HG03108 (cell line): ENCODE measurements at regions not wholly inside any gene's neighbourhood (a gene's known extent, or its start where the extent isn't known, plus 50 kb on each side); places are given as distances from the start of the nearest gene placed in this dataset.
"Not testable (repeated sequence)": the region's sequence is repeated elsewhere in the genome, so short reads cannot be mapped to it uniquely, and the experiment has no call there.

Experiments
- ATAC-seq: cut with Tn5 transposase; IDR thresholded peaks from one replicate; pipeline ENCODE4 v1.9.1; 2021; ENCODE audit warnings: moderate library complexity; ENCODE audit not compliant: unreplicated experiment

GRCh38 chr5:1598950-1599737 is 75.4 kb upstream of the LPCAT1 start:
- not testable (repeated sequence) for ATAC-seq

DNA sequence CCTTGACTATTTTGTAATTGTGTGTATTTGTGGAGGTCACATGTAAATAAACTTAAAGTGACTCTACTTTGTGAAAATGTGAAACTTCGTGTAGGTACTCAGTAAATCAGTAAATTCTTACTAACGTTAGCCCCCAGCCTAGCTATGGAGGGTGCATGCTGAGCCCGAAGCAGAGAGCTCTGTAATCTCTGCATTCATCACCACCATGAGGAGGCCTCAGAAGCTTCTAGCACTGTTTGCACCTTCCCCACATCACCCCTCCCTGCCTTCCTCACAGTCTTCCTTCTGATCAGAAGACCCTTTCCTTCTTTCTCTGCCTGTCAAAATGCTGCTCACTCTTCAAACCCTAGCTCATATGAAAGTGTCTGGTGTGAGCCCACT is 73.3 kb upstream of the LPCAT1 start:
- not testable (repeated sequence) for ATAC-seq

GRCh38 chr5:1596462-1597092 is 72.8 kb upstream of the LPCAT1 start:
- not testable (repeated sequence) for ATAC-seq

DNA sequence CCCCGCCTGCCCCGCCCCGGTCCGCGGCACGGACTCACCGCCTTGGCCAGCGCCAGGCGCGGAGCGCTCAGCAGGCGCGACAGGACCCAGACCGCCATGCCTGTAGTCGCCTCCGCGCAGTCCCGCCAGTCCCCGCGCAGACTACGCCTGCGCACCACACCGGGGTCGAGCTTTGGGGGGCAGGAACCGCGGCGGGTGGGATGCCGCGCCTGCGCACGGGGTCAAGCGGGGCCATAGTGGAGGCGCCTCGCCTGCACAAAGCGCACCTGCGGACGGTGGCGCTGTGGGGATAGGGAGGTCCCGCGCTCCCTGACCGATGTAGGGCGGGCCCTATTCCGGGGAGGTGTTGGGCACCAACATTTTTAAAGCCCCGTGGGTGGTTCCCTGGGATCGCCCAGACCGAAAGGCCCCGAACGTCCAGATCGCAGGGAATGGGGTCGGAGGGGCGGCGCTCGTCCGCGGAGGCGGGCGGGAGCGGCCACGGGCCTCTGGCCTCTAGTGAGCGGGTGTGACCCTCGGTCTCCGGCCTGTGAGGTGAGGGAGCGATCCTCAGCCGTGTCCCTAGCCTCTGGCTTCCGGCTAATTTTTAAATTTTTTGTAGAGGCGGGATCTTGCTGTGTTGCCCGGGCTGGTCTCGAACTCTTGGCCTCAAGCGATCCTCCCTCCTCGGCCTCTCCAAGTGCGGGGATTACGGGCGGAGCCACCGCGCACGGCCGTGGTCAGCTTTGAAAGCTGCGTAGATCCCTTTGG is 70.8 kb upstream of the LPCAT1 start:
- peak; percentile 91 for ATAC-seq

- ATAC-seq = peak; percentile 4
These were observed 70.2 kb upstream of the LPCAT1 start for GRCh38 chr5:1593903-1594356.

DNA sequence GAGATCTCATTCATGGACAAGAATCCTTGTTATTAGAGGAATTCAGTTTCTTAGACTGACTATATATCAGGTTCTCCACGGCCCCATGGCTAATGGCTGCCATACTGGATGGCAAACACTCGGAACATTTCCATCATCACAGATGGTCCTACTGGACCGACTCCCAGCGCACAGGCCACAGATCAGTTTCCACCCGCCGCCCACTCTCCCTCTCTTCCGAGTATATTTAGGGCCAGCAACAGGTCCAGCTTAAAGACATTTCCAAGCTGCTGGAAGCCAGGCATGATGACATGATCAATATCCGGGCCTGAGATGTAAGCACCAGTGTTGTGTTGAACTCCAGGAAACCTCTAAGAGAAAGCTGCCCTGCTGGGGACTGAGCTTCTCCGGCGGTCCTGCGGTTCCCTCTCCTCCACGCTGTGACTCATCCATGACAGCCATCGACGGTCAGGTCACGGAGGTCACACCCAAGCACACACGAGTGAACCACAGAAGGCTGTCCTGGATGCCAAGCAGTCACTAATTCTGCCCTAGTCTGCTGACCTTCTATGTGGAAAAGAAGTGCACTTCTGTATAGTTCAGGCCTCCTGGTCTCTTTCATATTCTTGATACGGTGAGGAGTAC is 64.4 kb upstream of the LPCAT1 start:
- ATAC-seq = not testable (repeated sequence)

- not testable (repeated sequence) for ATAC-seq
These were observed 59.5 kb upstream of the LPCAT1 start for GRCh38 chr5:1583081-1583875.

GRCh38 chr5:1579389-1579788 is 55.6 kb upstream of the LPCAT1 start:
- ATAC-seq = not testable (repeated sequence)

DNA sequence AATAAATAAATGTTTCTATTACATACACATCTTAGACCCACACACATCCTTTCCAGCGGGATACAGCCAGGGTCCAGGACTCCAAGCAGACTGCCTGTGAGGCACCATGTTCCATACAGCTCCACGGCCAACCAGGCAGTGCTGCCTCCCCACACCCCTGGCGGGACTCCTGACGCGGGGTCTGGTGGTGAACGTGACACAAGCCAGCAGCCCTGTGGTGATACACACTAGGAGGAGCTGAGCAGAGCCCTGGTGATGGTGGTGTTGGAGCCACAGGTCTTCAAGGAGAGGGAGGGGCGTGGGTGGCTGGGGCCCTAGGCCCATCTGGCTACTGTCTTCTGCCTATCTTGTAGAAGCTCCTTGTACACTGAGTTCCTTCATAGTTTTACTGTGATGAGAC is 53.1 kb upstream of the LPCAT1 start:
- ATAC-seq = not testable (repeated sequence)

DNA sequence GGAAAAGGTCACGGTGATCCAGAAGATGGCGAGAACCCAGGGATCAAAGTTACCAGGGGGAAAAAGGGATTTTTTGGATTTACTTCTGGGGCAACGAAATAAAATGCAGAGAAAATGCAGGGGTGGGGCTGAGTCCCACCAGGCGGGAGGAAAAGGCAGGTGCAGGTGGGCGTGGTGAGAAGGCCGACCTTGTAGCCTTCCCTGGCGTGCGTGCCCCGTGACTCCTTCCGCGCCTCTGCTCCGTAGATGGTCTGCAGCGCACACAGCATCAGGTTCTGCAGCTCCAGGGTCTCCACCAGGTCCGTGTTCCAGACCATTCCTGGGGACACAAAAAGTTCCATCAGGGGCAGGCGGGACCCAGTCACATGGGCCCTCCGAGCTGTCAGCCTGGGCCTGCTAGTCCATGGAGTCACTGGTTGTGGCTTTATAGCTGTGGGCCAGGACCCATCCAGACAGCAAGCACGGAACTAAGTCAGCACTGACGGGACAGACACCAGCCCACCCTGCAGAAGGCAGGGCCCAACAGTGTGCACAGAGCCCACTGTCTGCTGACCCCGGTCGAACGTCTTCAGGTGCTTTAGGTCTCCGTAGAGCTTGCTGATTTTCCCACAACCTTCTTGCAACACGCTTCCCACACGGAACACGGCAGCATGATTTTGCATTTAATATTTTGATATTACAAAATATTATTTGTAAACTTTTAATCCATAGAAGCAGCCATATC is 52.4 kb upstream of the LPCAT1 start:
- not testable (repeated sequence) for ATAC-seq

DNA sequence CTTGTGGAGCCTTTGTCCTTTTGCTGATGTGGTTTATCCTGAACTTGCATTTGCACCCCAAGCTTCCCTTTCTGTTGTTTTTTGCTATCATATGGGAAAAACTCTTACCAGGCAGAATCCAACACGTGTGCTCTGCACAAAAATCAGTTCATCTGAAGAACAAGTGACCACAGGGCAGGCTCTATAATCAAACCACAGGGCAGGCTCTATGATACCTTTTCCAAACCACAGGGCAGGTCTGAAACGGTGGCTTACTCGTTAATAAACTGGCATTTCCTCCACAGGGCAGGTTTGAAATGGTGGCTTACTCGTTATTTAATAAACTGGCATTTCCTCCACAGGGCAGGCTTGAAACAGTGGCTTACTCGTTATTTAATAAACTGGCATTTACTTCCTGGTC is 51.7 kb upstream of the LPCAT1 start:
- not testable (repeated sequence) for ATAC-seq

DNA sequence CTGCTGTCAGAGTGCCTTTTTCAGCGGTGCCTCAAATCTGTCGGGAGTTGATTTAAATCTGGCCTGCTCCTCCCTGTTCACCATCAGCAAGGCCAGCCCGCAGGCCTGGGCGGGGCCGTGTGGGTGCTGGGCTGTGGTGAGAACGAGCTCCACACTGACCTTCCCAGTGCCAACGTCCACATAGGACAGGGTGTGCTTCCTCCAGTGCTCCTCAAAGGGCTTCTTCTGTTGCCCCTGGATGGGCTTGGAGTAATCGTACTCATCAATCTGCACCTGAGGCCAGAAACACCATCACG is 50.2 kb upstream of the LPCAT1 start:
- not testable (repeated sequence) for ATAC-seq

DNA sequence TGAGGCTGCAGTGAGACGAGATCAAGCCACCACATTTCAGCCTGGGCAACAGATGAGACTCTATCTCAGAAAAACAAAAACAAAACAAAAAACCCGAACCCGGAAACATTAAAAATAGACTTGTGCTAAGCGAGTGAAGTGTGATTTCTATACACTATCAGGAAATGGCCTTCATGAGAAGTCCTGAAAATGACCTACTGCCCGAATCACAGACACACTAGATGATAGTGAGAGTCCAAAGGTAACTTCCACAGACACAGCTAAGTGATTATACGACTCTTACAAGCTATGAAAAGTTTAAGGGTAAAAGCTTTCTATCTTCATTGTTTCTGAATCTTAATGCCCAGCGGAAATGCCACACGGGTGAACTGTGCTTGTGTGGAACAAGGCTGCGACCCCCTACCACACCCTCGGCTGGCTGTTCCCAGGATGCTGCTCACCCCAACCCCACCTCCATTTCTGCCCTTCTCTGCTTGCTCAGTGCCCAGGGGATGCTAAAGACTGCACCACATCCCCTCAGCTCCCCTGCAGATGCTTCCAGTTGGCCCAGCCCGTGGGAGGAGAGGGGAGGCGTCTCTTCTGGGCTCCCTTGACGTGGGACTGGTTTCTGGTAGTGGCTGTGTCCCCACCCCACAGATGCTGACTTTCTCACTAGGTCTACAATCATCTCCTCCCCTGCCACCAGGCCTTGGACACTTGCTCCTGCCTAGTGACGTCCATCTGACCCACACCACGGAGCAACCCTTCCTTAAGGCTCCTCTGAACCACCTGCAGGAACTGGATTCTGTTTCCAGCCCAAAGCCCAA is 49.7 kb upstream of the LPCAT1 start:
- ATAC-seq = not testable (repeated sequence)
